Spleen (tissue), 11 donors: ENCODE measurements at regions not wholly inside any gene's neighbourhood (a gene's known extent, or its start where the extent isn't known, plus 50 kb on each side); places are given as distances from the start of the nearest gene placed in this dataset.

ENCODE experiments used
- DNase-seq: peaks from one replicate; pipeline ENCODE4 v3.0.0-alpha.2; 2020
- H3K27ac ChIP-seq, 8 donors: fragments of 200-600 bp; sonication (generic) in 7 of 8; 1 replicate in 4 of 8; 2 replicates in 4 of 8; pipeline versions ENCODE4 v1.5.0 to v1.8.0; 2016 to 2021; ENCODE audit warnings: inconsistent platforms in 4 of 8, mild to moderate bottlenecking in 4 of 8, moderate library complexity in 1 of 8
- H3K27me3 ChIP-seq, 7 donors: fragments of 200-600 bp; sonication (generic) in 6 of 7; replicated peaks in 1 of 7; 1 replicate in 4 of 7; 2 replicates in 3 of 7; pipeline versions ENCODE4 v1.5.0 to v1.8.0; 2016 to 2021; ENCODE audit warnings: inconsistent platforms in 3 of 7, mild to moderate bottlenecking in 1 of 7
- H3K36me3 ChIP-seq, 6 donors: fragments of 200-600 bp; sonication (generic) in 5 of 6; 1 replicate in 4 of 6; 2 replicates in 2 of 6; pipeline versions ENCODE4 v1.5.0 to v1.8.0; 2016 to 2021; ENCODE audit warnings: inconsistent platforms in 2 of 6
- H3K4me1 ChIP-seq, 6 donors: fragments of 200-600 bp; sonication (generic) in 5 of 6; 1 replicate in 3 of 6; 2 replicates in 3 of 6; pipeline versions ENCODE4 v1.5.0 to v1.8.0; 2016 to 2021; ENCODE audit warnings: inconsistent platforms in 3 of 6
- H3K4me3 ChIP-seq, 8 donors: fragments of 200-600 bp; sonication (generic) in 7 of 8; 1 replicate in 4 of 8; 2 replicates in 4 of 8; pipeline versions ENCODE4 v1.5.0 to v1.8.0; 2016 to 2021; ENCODE audit warnings: inconsistent platforms in 4 of 8, mild to moderate bottlenecking in 4 of 8, moderate library complexity in 2 of 8
- H3K9me3 ChIP-seq, 8 donors: fragments of 200-600 bp; sonication (generic) in 7 of 8; 1 replicate in 4 of 8; 2 replicates in 4 of 8; pipeline versions ENCODE4 v1.5.0 to v1.8.0; 2016 to 2021; ENCODE audit warnings: inconsistent platforms in 4 of 8
- CTCF ChIP-seq, 11 experiments: fragments of 200-600 bp in 7 of 11; fragments of 450-650 bp in 4 of 11; sonication (generic) in 4 of 11; IDR thresholded peaks in 8 of 11; conservative IDR thresholded peaks in 3 of 11; 1 replicate in 7 of 11; 2 replicates in 4 of 11; pipeline versions ENCODE4 v1.4.0 to v1.8.0; 2016 to 2021; ENCODE audit warnings: antibody characterized with exemption in 11 of 11, inconsistent platforms in 4 of 11, mild to moderate bottlenecking in 1 of 11
- POLR2A ChIP-seq, 3 donors: fragments of 450-650 bp; IDR thresholded peaks; one replicate each; pipeline ENCODE4 v1.5.1; 2017; ENCODE audit warnings: antibody characterized with exemption in 3 of 3, mild to moderate bottlenecking in 1 of 3
- POLR2AphosphoS5 ChIP-seq, 3 donors: sonication (generic); formaldehyde crosslinking; IDR thresholded peaks; one replicate each; pipeline ENCODE4 v1.5.1; 2017; ENCODE audit warnings: antibody characterized with exemption in 3 of 3
- WGBS, 5 donors: extraction: QIAGEN DNeasy Blood & Tissue Kit in 3 of 5; methylation state at CpG; one replicate each; pipeline versions ENCODE4 v1.1.5 to v1.1.7; 2013 to 2018; 5-methylcytosine and 5-hydroxymethylcytosine counted together
- intact Hi-C: fragments of 100-400 bp; cut with DNase I; formaldehyde crosslinking; loops from one replicate; pipeline ENCODE4 v1.15.0; 2023; ENCODE audit warnings: low total_unique reads
- donor health status: healthy with polysubstance abuse.
- donor health status: DM: no; HTN: no; CAD: no; lungs with moderate emphysema.
- donor health status: DM: no; HTN: no; CAD: no.
- donor health status: Bipolar disorder and iron deficiency.
- donor health status: healthy.
- donor health status: DM: no; HTN: no; CAD: no.
- donor health status: DM: yes; HTN: yes; CAD: no.

DNA sequence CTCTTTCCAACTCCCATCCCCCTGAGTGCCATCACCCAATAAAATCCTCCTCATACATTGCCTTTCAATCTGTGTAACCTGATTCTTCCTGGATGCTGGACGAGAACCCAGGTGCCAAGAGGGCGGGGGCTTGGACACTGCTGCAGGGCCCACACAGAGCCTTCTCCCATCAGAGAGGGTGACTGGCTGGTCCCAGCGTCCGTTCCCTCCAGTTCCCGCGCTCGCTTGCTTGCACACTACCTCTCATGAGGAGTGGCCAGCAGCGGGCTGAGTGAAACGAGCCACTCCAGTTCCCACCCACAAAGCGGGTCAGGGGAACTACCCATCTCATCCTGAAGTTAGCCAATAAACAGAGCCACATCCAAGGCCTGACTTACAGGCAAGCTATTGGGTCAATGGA is 602.6 kb upstream of the ADAMTS16 start:
- WGBS, 5 donors = 78 to 91% (median 82%) methylated on average over 10 of the region's 10 CpGs
- Histone ChIP-seq H3K4me3 (no peak overlapping the region), H3K9me3 (peaks cover 0 to 44% (median 0%) of the 10 kb centered on the region in 8 donors), H3K36me3 (no peaks in the 10 kb centered on the region), H3K4me1 (no peaks in the 10 kb centered on the region), H3K27me3 (no peaks in the 10 kb centered on the region), H3K27ac (no peak overlapping the region)
- DNase-seq = no peak
- TF ChIP-seq POLR2A (IDR thresholded peaks at IDR 0.05) (no peak), CTCF (IDR thresholded peaks at IDR 0.05 in 8 of 11, conservative IDR thresholded peaks at IDR 0.05 in 3 of 11) (no peak), POLR2AphosphoS5 (IDR thresholded peaks at IDR 0.05) (no peak)
- intact Hi-C loops = no loop called here

GRCh38 chr5:4540375-4541173 is 599.6 kb upstream of the ADAMTS16 start:
- Histone ChIP-seq H3K9me3 (peaks cover 0 to 32% (median 0%) of the 10 kb centered on the region in 8 donors), H3K36me3 (no peaks in the 10 kb centered on the region), H3K27ac (no peak overlapping the region), H3K4me3 (no peak overlapping the region), H3K4me1 (no peaks in the 10 kb centered on the region), H3K27me3 (no peaks in the 10 kb centered on the region)
- 54 to 77% (median 59%) methylated on average over 5 of the region's 5 CpGs for WGBS, 5 donors
- DNase-seq = no peak
- intact Hi-C loops = no loop called here
- TF ChIP-seq CTCF (IDR thresholded peaks at IDR 0.05 in 8 of 11, conservative IDR thresholded peaks at IDR 0.05 in 3 of 11) (no peak), POLR2A (IDR thresholded peaks at IDR 0.05) (no peak)

DNA sequence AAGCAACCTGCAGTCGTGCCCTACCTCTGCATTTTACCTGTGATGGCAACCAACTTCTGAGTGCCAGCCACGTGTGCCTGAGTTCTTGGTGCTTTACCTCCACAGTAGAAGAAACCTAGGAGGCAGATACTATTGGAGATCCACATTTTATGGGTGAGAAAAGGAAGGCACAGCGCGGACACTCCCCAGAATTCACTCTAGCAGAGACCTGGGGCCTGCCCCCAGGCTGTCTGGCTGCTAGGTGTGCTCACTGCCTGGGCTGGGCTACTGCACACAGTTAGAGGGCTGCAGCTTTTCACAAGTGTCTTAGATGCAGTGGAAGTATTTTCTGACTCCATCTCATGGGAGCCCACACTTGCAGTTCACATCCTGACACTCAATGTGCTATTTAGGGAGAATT is 598.8 kb upstream of the ADAMTS16 start:
- Histone ChIP-seq H3K27me3 (no peaks in the 10 kb centered on the region), H3K9me3 (peaks cover 0 to 27% (median 0%) of the 10 kb centered on the region in 8 donors), H3K4me3 (no peak overlapping the region), H3K27ac (no peak overlapping the region), H3K4me1 (no peaks in the 10 kb centered on the region), H3K36me3 (no peaks in the 10 kb centered on the region)
- intact Hi-C loops = no loop called here
- no peak for TF ChIP-seq CTCF (IDR thresholded peaks at IDR 0.05 in 8 of 11, conservative IDR thresholded peaks at IDR 0.05 in 3 of 11)
- no peak for TF ChIP-seq POLR2A (IDR thresholded peaks at IDR 0.05)
- no peak for TF ChIP-seq POLR2AphosphoS5 (IDR thresholded peaks at IDR 0.05)
- WGBS, 5 donors = 76 to 91% (median 81%) methylated on average over 4 of the region's 4 CpGs
- DNase-seq = no peak

- no peak for TF ChIP-seq POLR2A (IDR thresholded peaks at IDR 0.05)
- H3K27ac ChIP-seq = no peak overlapping the region
- 51 to 66% (median 57%) methylated on average over 12 of the region's 12 CpGs for WGBS, 5 donors
- H3K4me3 ChIP-seq = no peak overlapping the region
- no peaks in the 10 kb centered on the region for H3K4me1 ChIP-seq
- H3K27me3 ChIP-seq = no peaks in the 10 kb centered on the region
- H3K9me3 ChIP-seq = peaks cover 0 to 18% (median 0%) of the 10 kb centered on the region in 8 donors
- H3K36me3 ChIP-seq = no peaks in the 10 kb centered on the region
- no peak for DNase-seq
- intact Hi-C loops = no loop called here
Observed at GRCh38 chr5:4542145-4542778, 597.9 kb upstream of the ADAMTS16 start.
